Thoracic aorta (tissue), 2 donors: ENCODE measurements at regions not wholly inside any gene's neighbourhood (a gene's known extent, or its start where the extent isn't known, plus 50 kb on each side); places are given as distances from the start of the nearest gene placed in this dataset.

ENCODE experiments used
- ATAC-seq: fragments of 150-250 bp; one replicate; pipeline ENCODE4 v1.8.0; 2017; ENCODE audit warnings: low read depth; ENCODE audit not compliant: insufficient number of reproducible peaks, low FRiP score
- DNase-seq: peaks from one replicate; pipeline ENCODE4 v3.0.0-alpha.2; 2020; ENCODE audit warnings: low spot score
- H3K27ac ChIP-seq, 2 donors: fragments of 200-600 bp; sonication (generic); 1 replicate in 1 of 2; 2 replicates in 1 of 2; pipeline ENCODE4 v1.5.1; 2016; ENCODE audit warnings: mild to moderate bottlenecking in 2 of 2, moderate library complexity in 2 of 2
- H3K27me3 ChIP-seq: fragments of 200-600 bp; sonication (generic); replicated peaks from 2 replicates; pipeline ENCODE4 v1.6.0; 2016; ENCODE audit warnings: mild to moderate bottlenecking; ENCODE audit not compliant: insufficient read depth
- H3K36me3 ChIP-seq: fragments of 200-600 bp; sonication (generic); one replicate; pipeline ENCODE4 v1.5.1; 2016
- H3K4me1 ChIP-seq, 2 donors: fragments of 200-600 bp; sonication (generic); 1 replicate in 1 of 2; 2 replicates in 1 of 2; pipeline versions ENCODE4 v1.5.1 to v1.6.0; 2016; ENCODE audit warnings: low read depth in 2 of 2, mild to moderate bottlenecking in 1 of 2; ENCODE audit not compliant: control insufficient read depth in 1 of 2
- H3K4me3 ChIP-seq: fragments of 200-600 bp; sonication (generic); 2 replicates; pipeline ENCODE4 v1.5.1; 2016; ENCODE audit warnings: mild to moderate bottlenecking
- H3K9me3 ChIP-seq: fragments of 200-600 bp; sonication (generic); 2 replicates; pipeline ENCODE4 v1.5.1; 2016
- TF ChIP-seq, protein P1 (sequence below): fragments of 200-600 bp; sonication (generic); IDR thresholded peaks from one replicate; pipeline ENCODE4 v1.5.1; 2019; ENCODE audit warnings: antibody characterized with exemption

GRCh38 chr6:16868968-16869367 is 107.7 kb upstream of the ATXN1 start:
- ATAC-seq, result no peak
- no peak overlapping the region for H3K4me3 ChIP-seq
- TF ChIP-seq, protein P1, sequence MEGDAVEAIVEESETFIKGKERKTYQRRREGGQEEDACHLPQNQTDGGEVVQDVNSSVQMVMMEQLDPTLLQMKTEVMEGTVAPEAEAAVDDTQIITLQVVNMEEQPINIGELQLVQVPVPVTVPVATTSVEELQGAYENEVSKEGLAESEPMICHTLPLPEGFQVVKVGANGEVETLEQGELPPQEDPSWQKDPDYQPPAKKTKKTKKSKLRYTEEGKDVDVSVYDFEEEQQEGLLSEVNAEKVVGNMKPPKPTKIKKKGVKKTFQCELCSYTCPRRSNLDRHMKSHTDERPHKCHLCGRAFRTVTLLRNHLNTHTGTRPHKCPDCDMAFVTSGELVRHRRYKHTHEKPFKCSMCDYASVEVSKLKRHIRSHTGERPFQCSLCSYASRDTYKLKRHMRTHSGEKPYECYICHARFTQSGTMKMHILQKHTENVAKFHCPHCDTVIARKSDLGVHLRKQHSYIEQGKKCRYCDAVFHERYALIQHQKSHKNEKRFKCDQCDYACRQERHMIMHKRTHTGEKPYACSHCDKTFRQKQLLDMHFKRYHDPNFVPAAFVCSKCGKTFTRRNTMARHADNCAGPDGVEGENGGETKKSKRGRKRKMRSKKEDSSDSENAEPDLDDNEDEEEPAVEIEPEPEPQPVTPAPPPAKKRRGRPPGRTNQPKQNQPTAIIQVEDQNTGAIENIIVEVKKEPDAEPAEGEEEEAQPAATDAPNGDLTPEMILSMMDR, result no peak

DNA sequence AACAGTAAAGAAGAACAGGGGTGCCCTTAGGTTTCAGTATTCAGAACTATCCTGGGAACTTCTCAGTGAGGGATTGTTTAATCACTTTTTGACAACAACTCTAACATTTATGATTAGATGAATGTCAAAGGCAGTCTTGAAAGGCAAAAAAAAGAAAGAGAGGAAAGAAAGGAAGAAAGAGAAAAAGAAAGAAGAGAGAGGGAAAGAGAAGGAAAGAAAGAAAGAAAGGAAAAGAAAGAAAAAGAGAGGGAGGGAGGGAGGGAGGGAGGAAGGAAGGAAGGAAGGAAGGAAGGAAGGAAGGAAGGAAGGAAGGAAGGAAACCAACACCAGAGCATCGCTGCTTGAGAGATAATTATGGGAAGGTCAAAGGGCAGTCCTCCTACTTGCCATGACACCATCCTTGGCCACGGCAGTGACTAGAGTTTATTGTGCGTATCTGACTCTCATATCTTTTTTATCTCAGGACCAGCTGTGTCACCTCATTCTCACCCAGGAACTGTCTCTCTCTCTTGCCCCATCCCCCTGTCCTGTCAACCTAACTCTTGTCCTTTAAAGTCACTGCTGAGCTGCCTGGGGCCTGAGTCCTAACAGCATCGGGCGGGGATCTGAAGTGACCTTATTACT is 96.8 kb upstream of the ATXN1 start:
- no peaks in the 10 kb centered on the region for H3K9me3 ChIP-seq

More at GRCh38 chr6:16868968-16869367, 107.7 kb upstream of the ATXN1 start:
- no peak for DNase-seq
- Histone ChIP-seq H3K27ac (no peak overlapping the region), H3K36me3 (no peaks in the 10 kb centered on the region), H3K4me1 (no peaks in the 10 kb centered on the region), H3K9me3 (no peaks in the 10 kb centered on the region), H3K27me3 (no peaks in the 10 kb centered on the region)

GRCh38 chr6:16855460-16855859 is 94.2 kb upstream of the ATXN1 start:
- no peaks in the 10 kb centered on the region for H3K4me1 ChIP-seq
- no peaks in the 10 kb centered on the region for H3K9me3 ChIP-seq
- H3K27me3 ChIP-seq, result no peaks in the 10 kb centered on the region
- H3K4me3 ChIP-seq, result no peak overlapping the region
- TF ChIP-seq, protein P1, result no peak
- ATAC-seq, result no peak
- no peak overlapping the region for H3K27ac ChIP-seq
- no peaks in the 10 kb centered on the region for H3K36me3 ChIP-seq
- DNase-seq, result no peak

More for the DNA sequence above, 96.8 kb upstream of the ATXN1 start:
- Histone ChIP-seq H3K4me3 (no peak overlapping the region), H3K36me3 (no peaks in the 10 kb centered on the region), H3K27me3 (no peaks in the 10 kb centered on the region), H3K27ac (no peak overlapping the region), H3K4me1 (no peaks in the 10 kb centered on the region)
- DNase-seq, result no peak
- ATAC-seq, result no peak
- TF ChIP-seq, protein P1, result no peak

DNA sequence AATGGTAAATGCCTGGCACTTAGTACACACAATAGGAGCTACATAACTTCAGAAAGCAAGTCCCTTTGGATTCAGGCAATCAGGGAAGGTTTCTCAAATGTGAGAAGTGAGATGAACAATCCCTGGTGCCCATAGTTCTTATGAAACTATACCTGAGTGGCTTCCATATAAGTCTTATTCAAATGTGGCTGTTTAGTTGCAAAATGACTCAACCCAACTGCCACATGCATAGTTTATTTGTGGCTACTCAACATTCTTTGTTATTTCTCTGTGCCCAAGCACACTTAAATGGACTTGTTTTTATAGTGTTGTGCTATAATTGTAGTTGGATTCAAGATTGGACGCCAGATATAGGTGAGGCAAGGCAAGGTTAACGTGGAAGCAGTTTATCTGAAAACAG is 93.7 kb upstream of the ATXN1 start:
- peaks cover 0 to under 1% of the 10 kb centered on the region in 2 donors for H3K4me1 ChIP-seq
- H3K4me3 ChIP-seq, result no peak overlapping the region
- no peaks in the 10 kb centered on the region for H3K36me3 ChIP-seq
- no peaks in the 10 kb centered on the region for H3K27me3 ChIP-seq
- H3K9me3 ChIP-seq, result no peaks in the 10 kb centered on the region
- H3K27ac ChIP-seq, result no peak overlapping the region
- DNase-seq, result no peak
- no peak for ATAC-seq
- TF ChIP-seq, protein P1, result no peak

DNA sequence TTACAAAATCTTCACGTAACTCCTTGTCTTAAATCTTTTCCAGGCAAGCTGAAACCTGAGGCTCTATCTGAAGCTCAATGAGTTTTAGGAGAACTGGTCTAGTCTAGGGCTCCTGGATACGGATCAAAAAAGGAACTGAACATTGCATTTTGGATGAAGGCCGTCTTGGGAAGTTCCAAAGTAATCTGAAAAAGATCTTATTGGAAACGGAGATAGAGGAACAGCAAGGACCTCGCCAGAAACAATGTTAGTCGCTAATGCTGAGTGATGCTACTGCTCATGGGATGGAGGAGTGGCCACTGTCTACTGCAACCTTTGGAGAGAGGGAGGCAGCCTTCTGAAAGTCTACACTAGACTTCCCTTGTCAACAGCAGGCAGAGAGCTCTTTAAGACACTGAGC is 91.4 kb upstream of the ATXN1 start:
- Histone ChIP-seq H3K27me3 (no peaks in the 10 kb centered on the region), H3K9me3 (no peaks in the 10 kb centered on the region), H3K27ac (no peak overlapping the region), H3K4me3 (no peak overlapping the region), H3K36me3 (no peaks in the 10 kb centered on the region), H3K4me1 (peaks cover 4 to 7% of the 10 kb centered on the region in 2 donors)
- ATAC-seq, result no peak
- TF ChIP-seq, protein P1, result no peak
- no peak for DNase-seq
